ENCODE measurements at regions not wholly inside any gene's neighbourhood (a gene's known extent, or its start where the extent isn't known, plus 50 kb on each side); places are given as distances from the start of the nearest gene placed in this dataset.

DNA sequence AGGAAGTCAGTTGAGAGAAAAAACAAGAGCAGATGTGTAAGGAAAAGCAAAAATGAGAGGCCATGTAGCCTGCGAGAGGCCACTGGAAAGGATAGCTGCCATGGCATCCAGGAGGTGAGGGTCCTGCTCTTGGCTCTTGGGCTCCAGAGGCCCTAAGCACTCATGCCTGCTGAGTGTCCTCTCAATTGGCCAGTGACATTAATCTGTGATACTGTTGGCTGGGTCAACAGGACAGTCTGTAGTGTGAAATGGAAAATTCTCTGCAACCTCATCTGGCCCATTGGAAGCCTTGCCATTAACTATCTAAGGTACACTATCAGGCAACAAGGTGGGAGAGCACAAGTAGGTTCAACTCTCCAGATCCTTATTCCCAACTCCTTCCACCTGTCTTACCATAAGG lies 180.9 kb downstream of the LY86 start:
- Histone ChIP-seq H2AFZ (no peak overlapping the region), H3K79me2 (replicated peaks; ENCODE audit: insufficient read depth) (no peaks in the 10 kb centered on the region), H3K4me2 (no peak overlapping the region), H3K27me3 (ENCODE audit: insufficient read depth) (no peaks in the 10 kb centered on the region), H3K27ac (ENCODE audit: low read depth) (no peak overlapping the region), H3K9me2 (ENCODE audit: insufficient read depth) (no peaks in the 10 kb centered on the region), H3K4me3 (no peak overlapping the region), H3K4me1 (ENCODE audit: insufficient read depth) (no peaks in the 10 kb centered on the region; the same call in 1 of the 2 replicates), H3F3A (replicated peaks; ENCODE audit: low read depth) (no peaks in the 10 kb centered on the region), H3K36me3 (ENCODE audit: insufficient read depth) (no peaks in the 10 kb centered on the region), H4K20me1 (replicated peaks; ENCODE audit: insufficient read depth) (no peaks in the 10 kb centered on the region)
- H3K27ac Mint-ChIP-seq = no peak overlapping the region
- H3K27me3 Mint-ChIP-seq (ENCODE audit: insufficient read depth, low read depth, poor library complexity) = peaks cover 2% of the 10 kb centered on the region
- TF ChIP-seq CREB1 (CRISPR knock-in tag; IDR thresholded peaks at IDR 0.05; ENCODE audit: low read depth) = no peak
- TF ChIP-seq, protein P1, sequence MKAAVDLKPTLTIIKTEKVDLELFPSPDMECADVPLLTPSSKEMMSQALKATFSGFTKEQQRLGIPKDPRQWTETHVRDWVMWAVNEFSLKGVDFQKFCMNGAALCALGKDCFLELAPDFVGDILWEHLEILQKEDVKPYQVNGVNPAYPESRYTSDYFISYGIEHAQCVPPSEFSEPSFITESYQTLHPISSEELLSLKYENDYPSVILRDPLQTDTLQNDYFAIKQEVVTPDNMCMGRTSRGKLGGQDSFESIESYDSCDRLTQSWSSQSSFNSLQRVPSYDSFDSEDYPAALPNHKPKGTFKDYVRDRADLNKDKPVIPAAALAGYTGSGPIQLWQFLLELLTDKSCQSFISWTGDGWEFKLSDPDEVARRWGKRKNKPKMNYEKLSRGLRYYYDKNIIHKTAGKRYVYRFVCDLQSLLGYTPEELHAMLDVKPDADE (IDR thresholded peaks at IDR 0.05) = no peak
- TF ChIP-seq, protein P2, sequence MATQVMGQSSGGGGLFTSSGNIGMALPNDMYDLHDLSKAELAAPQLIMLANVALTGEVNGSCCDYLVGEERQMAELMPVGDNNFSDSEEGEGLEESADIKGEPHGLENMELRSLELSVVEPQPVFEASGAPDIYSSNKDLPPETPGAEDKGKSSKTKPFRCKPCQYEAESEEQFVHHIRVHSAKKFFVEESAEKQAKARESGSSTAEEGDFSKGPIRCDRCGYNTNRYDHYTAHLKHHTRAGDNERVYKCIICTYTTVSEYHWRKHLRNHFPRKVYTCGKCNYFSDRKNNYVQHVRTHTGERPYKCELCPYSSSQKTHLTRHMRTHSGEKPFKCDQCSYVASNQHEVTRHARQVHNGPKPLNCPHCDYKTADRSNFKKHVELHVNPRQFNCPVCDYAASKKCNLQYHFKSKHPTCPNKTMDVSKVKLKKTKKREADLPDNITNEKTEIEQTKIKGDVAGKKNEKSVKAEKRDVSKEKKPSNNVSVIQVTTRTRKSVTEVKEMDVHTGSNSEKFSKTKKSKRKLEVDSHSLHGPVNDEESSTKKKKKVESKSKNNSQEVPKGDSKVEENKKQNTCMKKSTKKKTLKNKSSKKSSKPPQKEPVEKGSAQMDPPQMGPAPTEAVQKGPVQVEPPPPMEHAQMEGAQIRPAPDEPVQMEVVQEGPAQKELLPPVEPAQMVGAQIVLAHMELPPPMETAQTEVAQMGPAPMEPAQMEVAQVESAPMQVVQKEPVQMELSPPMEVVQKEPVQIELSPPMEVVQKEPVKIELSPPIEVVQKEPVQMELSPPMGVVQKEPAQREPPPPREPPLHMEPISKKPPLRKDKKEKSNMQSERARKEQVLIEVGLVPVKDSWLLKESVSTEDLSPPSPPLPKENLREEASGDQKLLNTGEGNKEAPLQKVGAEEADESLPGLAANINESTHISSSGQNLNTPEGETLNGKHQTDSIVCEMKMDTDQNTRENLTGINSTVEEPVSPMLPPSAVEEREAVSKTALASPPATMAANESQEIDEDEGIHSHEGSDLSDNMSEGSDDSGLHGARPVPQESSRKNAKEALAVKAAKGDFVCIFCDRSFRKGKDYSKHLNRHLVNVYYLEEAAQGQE (IDR thresholded peaks at IDR 0.05; ENCODE audit: unreplicated experiment) = no peak
- peaks cover 11% of the 10 kb centered on the region; the same call in 2 of the 3 replicates for H3K4me1 Mint-ChIP-seq
- H3K9me3 Mint-ChIP-seq = no peaks in the 10 kb centered on the region; the same call in 2 of the 3 replicates
- H3K4me3 Mint-ChIP-seq = no peak overlapping the region
- ATAC-seq (no peak), DNase-seq (ENCODE audit: low spot score) (no peak)
- H3K36me3 Mint-ChIP-seq (ENCODE audit: low read depth) = no peaks in the 10 kb centered on the region

DNA sequence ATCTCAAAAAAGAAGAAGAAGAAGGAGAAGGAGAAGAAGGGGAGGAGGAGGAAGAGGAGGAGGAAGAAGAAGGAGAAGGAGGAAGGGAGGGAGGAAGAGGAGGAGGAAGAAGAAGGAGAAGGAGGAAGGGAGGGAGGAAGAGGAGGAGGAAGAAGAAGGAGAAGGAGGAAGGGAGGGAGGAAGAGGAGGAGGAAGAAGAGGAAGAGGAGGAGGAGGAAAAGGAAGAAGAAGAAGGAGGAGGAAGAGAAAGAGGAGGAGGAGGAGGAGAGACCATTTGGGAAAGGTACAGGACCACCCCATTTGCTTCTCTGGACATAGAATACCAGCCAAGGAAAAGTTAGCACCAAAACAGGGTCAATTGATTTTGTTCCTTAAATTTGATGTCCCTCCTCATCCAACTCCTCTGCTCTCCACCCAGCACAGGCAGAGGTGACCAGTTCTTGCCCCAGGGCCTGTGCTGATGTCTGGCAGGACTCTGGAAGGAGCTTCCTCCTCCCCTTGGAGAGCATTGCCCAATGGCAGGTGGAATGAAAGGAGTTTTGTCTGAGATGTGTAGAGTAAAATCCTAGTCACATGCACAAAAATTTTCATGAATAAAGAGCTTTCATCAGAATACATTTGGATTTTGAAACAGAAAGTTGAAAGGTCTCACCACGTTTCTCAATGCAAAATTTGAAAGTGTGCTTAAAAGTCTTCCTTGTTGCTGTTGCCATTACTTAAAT lies 182.9 kb downstream of the LY86 start:
- Mint-ChIP-seq H3K36me3 (ENCODE audit: low read depth) (no peaks in the 10 kb centered on the region), H3K4me1 (peaks cover 15% of the 10 kb centered on the region), H3K27ac (no peak overlapping the region), H3K4me3 (no peak overlapping the region), H3K9me3 (no peaks in the 10 kb centered on the region; the same call in 2 of the 3 replicates), H3K27me3 (ENCODE audit: insufficient read depth, low read depth, poor library complexity) (peaks cover 2% of the 10 kb centered on the region)
- TF ChIP-seq JUNB (IDR thresholded peaks at IDR 0.05; ENCODE audit: unreplicated experiment) = no peak
- no peak for TF ChIP-seq POLR2AphosphoS5 (IDR thresholded peaks at IDR 0.05; ENCODE audit: low read depth)
- no peak for TF ChIP-seq STAT1 (IDR thresholded peaks at IDR 0.05; ENCODE audit: unreplicated experiment)
- TF ChIP-seq NANOG (IDR thresholded peaks at IDR 0.05; ENCODE audit: borderline replicate concordance) = no peak
- TF ChIP-seq ZNF114 (CRISPR knock-in tag; IDR thresholded peaks at IDR 0.05) = no peak
- no peak for TF ChIP-seq EZH2 (IDR thresholded peaks at IDR 0.05; ENCODE audit: low read depth, unreplicated experiment)
- TF ChIP-seq, protein P1 (IDR thresholded peaks at IDR 0.05) = no peak
- TF ChIP-seq, protein P2 (IDR thresholded peaks at IDR 0.05; ENCODE audit: unreplicated experiment) = no peak
- TF ChIP-seq, protein P3, sequence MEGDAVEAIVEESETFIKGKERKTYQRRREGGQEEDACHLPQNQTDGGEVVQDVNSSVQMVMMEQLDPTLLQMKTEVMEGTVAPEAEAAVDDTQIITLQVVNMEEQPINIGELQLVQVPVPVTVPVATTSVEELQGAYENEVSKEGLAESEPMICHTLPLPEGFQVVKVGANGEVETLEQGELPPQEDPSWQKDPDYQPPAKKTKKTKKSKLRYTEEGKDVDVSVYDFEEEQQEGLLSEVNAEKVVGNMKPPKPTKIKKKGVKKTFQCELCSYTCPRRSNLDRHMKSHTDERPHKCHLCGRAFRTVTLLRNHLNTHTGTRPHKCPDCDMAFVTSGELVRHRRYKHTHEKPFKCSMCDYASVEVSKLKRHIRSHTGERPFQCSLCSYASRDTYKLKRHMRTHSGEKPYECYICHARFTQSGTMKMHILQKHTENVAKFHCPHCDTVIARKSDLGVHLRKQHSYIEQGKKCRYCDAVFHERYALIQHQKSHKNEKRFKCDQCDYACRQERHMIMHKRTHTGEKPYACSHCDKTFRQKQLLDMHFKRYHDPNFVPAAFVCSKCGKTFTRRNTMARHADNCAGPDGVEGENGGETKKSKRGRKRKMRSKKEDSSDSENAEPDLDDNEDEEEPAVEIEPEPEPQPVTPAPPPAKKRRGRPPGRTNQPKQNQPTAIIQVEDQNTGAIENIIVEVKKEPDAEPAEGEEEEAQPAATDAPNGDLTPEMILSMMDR (conservative IDR thresholded peaks at IDR 0.05; ENCODE audit: low read depth in 2 of 2) = no peak
- TF ChIP-seq CREB1 (CRISPR knock-in tag; IDR thresholded peaks at IDR 0.05; ENCODE audit: low read depth) = no peak
- no peak overlapping the region for H3K27ac ChIP-seq (ENCODE audit: low read depth)
- H4K20me1 ChIP-seq (replicated peaks; ENCODE audit: insufficient read depth) = no peaks in the 10 kb centered on the region
- no peaks in the 10 kb centered on the region for H3K27me3 ChIP-seq (ENCODE audit: insufficient read depth)
- H3K4me3 ChIP-seq = no peak overlapping the region
- no peaks in the 10 kb centered on the region for H3K36me3 ChIP-seq (ENCODE audit: insufficient read depth)
- no peaks in the 10 kb centered on the region; the same call in 1 of the 2 replicates for H3K4me1 ChIP-seq (ENCODE audit: insufficient read depth)
- ATAC-seq = no peak
- H2AFZ ChIP-seq = no peak overlapping the region
- DNase-seq (ENCODE audit: low spot score) = no peak
- H3K9me2 ChIP-seq (ENCODE audit: insufficient read depth) = no peaks in the 10 kb centered on the region
- no peaks in the 10 kb centered on the region for H3K79me2 ChIP-seq (replicated peaks; ENCODE audit: insufficient read depth)
- H3F3A ChIP-seq (replicated peaks; ENCODE audit: low read depth) = no peaks in the 10 kb centered on the region
- no peak overlapping the region for H3K4me2 ChIP-seq
